NCI-H2081 (cell line): ENCODE measurements at regions not wholly inside any gene's neighbourhood (a gene's known extent, or its start where the extent isn't known, plus 50 kb on each side); places are given as distances from the start of the nearest gene placed in this dataset.
A peak's percentile ranks its signal among the peaks of the same experiment; 100 is the strongest.
"Not testable (repeated sequence)": the region's sequence is repeated elsewhere in the genome, so short reads cannot be mapped to it uniquely, and the experiment has no call there.

Source experiments
- DNase-seq, 2 experiments: peaks; one replicate each; lab custom pipeline; 2025; lab: John Stamatoyannopoulos, UW

GRCh38 chr10:59037506-59037905 is 138.9 kb upstream of the PHYHIPL start:
- no peak for DNase-seq

- not testable (repeated sequence) for DNase-seq
Measured at GRCh38 chr10:59043358-59043757, 133.1 kb upstream of the PHYHIPL start.

GRCh38 chr10:59047180-59047579 is 129.3 kb upstream of the PHYHIPL start:
- DNase-seq, result peak; percentile 68 to 91

GRCh38 chr10:59047957-59048618 is 128.4 kb upstream of the PHYHIPL start:
- peak in 1 of 2 experiments; percentile 4 for DNase-seq

GRCh38 chr10:59053502-59053901 is 122.9 kb upstream of the PHYHIPL start:
- not testable (repeated sequence) for DNase-seq

- no peak for DNase-seq
Measured at GRCh38 chr10:59055045-59055444, 121.4 kb upstream of the PHYHIPL start.

GRCh38 chr10:59057345-59057744 is 119.1 kb upstream of the PHYHIPL start:
- no peak for DNase-seq

GRCh38 chr10:59060852-59061251 is 115.6 kb upstream of the PHYHIPL start:
- DNase-seq, result no peak

- DNase-seq, result no peak
Measured at GRCh38 chr10:59063491-59063890, 113.0 kb upstream of the PHYHIPL start.

GRCh38 chr10:59064080-59064692 is 112.3 kb upstream of the PHYHIPL start:
- DNase-seq, result no peak

- DNase-seq, result no peak
Measured at GRCh38 chr10:59064759-59065539, 111.5 kb upstream of the PHYHIPL start.

- no peak for DNase-seq
Measured at GRCh38 chr10:59068581-59069191, 107.8 kb upstream of the PHYHIPL start.

- DNase-seq, result no peak
Measured at GRCh38 chr10:59072038-59072437, 104.4 kb upstream of the PHYHIPL start.

- no peak for DNase-seq
Measured at GRCh38 chr10:59073456-59074053, 102.9 kb upstream of the PHYHIPL start.

GRCh38 chr10:59075576-59075975 is 100.9 kb upstream of the PHYHIPL start:
- no peak for DNase-seq

- DNase-seq, result no peak
Measured at GRCh38 chr10:59077855-59078254, 98.6 kb upstream of the PHYHIPL start.

- no peak for DNase-seq
Measured at GRCh38 chr10:59078978-59079377, 97.5 kb upstream of the PHYHIPL start.

GRCh38 chr10:59079386-59080226 is 96.8 kb upstream of the PHYHIPL start:
- DNase-seq, result no peak

GRCh38 chr10:59082249-59082648 is 94.2 kb upstream of the PHYHIPL start:
- DNase-seq, result no peak

- no peak for DNase-seq
Measured at GRCh38 chr10:59085054-59085453, 91.4 kb upstream of the PHYHIPL start.
